ENCODE measurements at regions not wholly inside any gene's neighbourhood (a gene's known extent, or its start where the extent isn't known, plus 50 kb on each side); places are given as distances from the start of the nearest gene placed in this dataset.
"Not testable (repeated sequence)": the region's sequence is repeated elsewhere in the genome, so short reads cannot be mapped to it uniquely, and the experiment has no call there.

DNA sequence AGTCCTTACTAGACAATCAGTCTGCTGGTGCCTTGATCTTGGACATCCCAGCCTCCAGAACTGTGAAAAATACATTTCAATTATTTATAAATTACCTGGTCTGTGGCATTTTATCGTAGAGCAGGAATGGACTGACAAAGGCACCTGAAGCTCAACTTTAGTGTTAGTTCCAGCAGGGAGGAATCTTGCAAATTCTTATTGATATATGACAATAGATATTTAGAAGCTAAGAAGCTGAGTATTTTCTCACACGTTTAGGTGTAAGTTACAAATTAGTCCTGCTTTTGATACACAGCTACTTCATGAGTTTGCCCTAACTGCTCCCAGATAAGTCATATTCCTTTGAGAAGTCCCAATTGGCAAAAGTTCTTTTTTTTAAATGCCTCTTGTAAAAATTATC, 138.0 kb upstream of the ZNF217 start:
- no peak for DNase-seq (ENCODE audit: extremely low read depth in 1 of 2, low read depth in 1 of 2)

DNA sequence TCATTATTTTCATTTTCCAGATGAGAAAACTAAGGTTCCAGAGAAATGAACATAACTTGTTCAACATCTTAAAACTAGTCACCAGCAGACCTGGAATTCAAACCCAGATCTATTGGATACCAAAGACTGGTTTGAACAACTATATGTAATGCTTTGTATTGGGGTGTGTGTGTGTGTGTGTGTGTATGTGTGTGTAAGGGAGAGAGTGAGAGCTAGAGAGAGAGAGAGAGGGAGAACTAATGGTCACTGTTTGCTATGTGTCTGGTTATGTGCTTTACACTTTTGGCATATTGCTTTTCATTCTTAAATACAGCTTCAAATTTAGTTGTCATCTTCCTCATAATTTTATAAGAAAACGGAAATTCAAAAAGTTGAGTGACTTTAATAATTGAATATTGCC, 134.7 kb upstream of the ZNF217 start:
- DNase-seq (ENCODE audit: extremely low read depth in 1 of 2, low read depth in 1 of 2) = no peak

DNA sequence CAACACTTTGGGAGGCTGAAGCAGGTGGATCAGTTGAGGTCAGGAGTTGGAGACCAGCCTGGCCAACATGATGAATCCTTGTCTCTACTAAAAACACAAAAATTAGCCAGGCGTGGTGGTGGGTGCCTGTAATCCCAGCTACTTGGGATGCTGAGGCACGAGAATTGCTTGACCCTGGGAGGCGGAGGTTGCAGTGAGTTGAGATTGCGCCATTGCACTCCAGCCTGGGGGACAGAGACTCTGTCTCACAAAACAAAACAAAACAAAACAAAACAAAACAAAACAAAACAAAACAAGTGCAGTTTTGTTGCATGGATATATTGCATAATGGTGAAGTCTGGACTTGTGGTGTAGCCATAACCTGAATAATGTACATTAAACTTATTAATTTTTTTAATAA, 133.6 kb upstream of the ZNF217 start:
- not testable (repeated sequence) for DNase-seq (ENCODE audit: extremely low read depth in 1 of 2, low read depth in 1 of 2)

- DNase-seq (ENCODE audit: extremely low read depth in 1 of 2, low read depth in 1 of 2) = no peak
Measured at GRCh38 chr20:53725575-53725970, 131.9 kb upstream of the ZNF217 start.

GRCh38 chr20:53723621-53724020, 130.0 kb upstream of the ZNF217 start:
- DNase-seq (ENCODE audit: extremely low read depth in 1 of 2, low read depth in 1 of 2) = no peak

DNA sequence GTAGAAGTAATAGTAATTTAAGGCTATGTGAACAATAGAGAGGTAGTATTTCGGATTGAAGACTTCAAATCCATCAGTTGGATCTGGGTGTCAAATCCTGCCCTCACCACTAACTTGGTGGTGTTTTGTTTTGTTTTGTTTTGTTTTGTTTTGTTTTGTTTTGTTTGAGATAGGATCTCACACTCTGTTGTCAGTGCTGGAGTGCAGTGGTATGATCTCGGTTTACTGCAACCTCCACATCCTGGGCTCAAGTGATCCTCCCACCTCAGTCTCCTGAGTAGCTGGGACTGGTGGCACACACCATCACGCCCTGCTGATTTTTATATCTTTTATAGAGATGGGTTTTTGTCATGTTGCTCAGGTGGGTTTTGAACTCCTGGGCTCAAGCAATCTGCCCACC, 129.4 kb upstream of the ZNF217 start:
- DNase-seq (ENCODE audit: extremely low read depth in 1 of 2, low read depth in 1 of 2) = no peak

GRCh38 chr20:53722515-53723036, 128.9 kb upstream of the ZNF217 start:
- DNase-seq (ENCODE audit: extremely low read depth in 1 of 2, low read depth in 1 of 2) = no peak

DNA sequence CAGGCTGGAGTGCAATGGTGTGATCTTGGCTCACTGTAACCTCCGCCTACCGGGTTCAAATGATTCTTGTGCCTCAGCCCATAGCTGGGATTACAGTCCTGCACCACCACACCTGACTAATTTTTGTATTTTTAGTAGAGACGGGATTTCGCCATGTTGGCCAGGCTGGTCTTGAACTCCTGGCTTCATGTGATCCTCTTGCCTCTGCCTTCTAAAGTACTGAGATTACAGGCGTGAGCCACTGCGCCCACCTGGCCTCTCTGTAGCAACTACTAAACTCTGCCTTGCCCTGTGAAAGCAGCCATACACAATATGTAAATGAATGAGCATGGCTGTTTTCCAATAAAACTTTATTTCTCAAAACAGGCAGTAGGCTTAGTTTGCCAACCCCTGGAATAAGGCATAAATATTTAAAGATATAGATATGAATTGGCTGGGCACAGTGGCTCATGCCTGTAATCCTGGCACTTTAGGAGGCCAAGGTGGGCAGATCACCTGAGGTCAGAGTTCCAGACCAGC, 127.9 kb upstream of the ZNF217 start:
- not testable (repeated sequence) for DNase-seq (ENCODE audit: extremely low read depth in 1 of 2, low read depth in 1 of 2)

DNA sequence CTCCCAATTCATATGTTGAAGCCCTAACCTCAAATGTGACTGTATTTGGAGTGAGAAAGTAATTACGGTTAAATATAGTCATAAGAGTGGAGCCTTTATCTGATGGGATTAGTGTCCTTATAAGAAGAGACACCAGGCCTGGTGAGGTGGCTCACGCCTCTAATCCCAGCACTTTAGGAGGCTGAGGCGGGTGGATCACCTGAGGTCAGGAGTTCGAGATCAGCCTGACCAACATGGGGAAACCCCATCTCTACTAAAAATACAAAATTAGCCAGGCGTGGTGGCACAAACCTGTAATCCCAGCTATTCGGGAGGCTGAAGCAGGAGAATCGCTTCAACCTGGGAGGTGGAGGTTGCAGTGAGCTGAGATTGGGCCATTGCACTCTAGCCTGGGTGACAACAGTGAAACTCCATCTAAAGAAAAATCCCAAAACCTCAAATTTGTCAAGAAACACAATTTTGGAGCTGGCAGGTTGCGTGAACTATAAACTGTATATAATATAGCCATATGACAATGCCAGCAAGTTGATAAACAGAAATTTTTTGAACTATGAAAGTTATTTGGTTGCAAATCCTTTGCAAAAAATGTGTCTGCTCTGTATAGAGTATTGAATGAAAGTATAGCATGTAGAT, 125.6 kb upstream of the ZNF217 start:
- not testable (repeated sequence) for DNase-seq (ENCODE audit: extremely low read depth in 1 of 2, low read depth in 1 of 2)

DNA sequence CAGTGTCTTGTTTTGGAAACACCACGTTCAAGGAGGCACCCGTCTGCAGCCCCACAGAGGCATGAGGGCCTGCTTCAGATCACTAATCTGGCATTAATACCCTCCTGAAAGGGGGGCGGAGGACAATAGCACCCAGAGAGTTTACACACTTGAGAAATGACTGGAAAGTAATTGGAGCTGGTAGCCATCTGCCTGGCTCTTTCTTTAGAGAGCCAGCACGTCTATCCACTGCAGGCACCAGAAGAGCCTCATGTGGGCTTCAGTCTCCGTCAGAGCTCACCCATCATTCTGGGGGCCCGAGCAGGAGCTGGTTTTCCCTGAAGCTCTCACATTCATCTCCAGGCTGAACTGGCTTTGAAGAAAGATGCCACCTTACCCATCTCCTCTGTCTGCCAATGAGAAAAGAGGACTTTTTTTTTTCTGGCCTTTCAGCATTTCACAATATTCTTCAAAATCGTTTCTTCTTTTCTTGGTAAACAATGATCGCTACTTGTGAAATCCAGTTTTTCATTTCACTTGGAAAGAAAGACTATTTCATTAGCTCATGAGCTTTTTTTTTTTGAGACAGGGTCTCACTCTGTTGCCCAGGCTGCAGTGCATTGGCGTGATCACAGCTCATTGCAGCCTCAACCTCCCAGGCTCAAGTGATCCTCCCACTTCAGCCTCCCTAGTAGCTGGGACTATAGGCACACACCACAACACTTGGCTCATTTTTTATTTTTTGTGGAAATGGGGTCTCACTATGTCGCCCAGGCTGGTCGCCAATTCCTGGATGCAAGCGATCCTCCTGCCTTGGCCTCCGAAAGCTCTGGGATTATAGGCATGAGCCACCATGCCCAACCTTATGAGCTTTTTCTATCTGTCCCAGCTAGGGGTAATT, 124.7 kb upstream of the ZNF217 start:
- DNase-seq (ENCODE audit: extremely low read depth in 1 of 2, low read depth in 1 of 2) = no peak

- DNase-seq (ENCODE audit: extremely low read depth in 1 of 2, low read depth in 1 of 2) = no peak
Measured at GRCh38 chr20:53716395-53716794, 122.8 kb upstream of the ZNF217 start.

- no peak for DNase-seq (ENCODE audit: extremely low read depth in 1 of 2, low read depth in 1 of 2)
Measured at GRCh38 chr20:53714524-53714923, 120.9 kb upstream of the ZNF217 start.

- DNase-seq (ENCODE audit: extremely low read depth in 1 of 2, low read depth in 1 of 2) = no peak
Measured at GRCh38 chr20:53713328-53714056, 119.9 kb upstream of the ZNF217 start.

- no peak for DNase-seq (ENCODE audit: extremely low read depth in 1 of 2, low read depth in 1 of 2)
Measured at GRCh38 chr20:53712212-53712977, 118.8 kb upstream of the ZNF217 start.

DNA sequence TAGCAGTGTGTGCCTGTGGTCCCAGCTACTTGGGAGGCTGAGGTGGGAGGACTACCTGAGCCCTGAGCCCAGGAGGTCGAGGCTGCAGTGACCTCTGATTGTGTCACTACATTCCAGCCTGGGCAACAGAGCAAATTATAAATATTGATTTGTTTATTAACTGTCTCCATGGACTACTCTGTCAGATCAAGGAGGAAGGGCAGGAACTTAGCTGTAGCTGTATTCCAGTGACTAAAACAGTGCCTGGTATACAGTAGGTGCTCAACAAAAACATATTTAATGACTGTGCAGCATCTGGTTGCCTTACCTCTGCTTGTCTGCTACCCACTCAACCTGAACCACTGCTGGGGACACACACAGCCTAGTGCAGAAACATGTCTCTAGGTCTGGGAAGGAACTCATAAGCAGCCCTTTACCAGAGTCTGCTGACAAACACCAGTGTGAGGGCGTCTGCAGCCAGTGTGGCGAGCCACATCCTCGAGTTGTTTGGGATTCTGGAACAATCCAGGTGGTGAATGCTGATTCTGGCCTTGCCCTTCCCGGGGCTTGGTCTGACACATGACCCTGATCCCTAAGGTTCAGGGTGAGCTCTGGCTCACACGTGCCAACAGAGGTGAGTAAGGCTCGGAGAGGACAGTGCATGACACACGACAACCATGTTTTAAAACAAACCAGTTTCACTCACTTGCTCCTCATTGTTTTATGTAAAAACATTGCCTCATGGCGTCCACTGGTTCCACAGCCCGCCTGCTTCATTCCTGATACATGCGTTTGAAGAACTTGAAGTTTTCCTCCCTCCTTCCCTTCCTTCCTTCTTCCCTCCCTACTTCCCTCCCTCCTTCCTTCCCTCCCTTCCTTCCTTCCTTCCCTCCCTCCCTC, 117.9 kb upstream of the ZNF217 start:
- DNase-seq (ENCODE audit: extremely low read depth in 1 of 2, low read depth in 1 of 2) = no peak

GRCh38 chr20:53708129-53708968, 114.7 kb upstream of the ZNF217 start:
- no peak for DNase-seq (ENCODE audit: extremely low read depth in 1 of 2, low read depth in 1 of 2)

DNA sequence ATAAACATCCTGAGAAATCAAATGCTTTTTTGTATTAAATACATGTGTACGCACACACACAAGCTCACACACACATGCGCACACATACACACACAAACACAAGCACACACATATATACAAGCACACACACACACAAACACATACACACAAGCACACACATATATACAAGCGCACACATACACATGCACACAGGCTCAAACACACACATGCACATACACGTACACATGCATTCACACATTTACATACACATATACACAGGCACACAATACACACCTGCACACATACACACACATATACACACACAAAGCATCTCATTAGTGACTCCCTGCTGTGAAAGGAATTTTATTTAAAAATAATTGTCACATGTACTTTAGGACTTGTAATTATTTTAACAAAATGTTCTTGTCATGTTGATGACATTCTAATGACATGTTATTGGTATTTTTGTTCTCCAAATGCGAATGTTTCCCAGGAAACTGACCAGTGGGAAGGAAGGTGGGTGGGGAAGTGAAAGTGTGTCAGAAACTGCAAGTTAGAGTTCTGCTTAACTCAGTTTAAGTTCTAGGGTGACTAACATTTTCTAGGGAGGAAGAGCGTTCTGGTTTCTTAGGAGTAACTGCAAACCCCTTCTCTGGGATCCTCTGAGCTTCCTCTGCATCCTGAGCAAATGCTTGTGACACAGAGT, 113.9 kb upstream of the ZNF217 start:
- no peak for DNase-seq (ENCODE audit: extremely low read depth in 1 of 2, low read depth in 1 of 2)
